Choroid plexus epithelial cell (primary cell): ENCODE measurements at regions not wholly inside any gene's neighbourhood (a gene's known extent, or its start where the extent isn't known, plus 50 kb on each side); places are given as distances from the start of the nearest gene placed in this dataset.

ENCODE experiments used
- DNase-seq: peaks from one replicate; pipeline ENCODE4 v3.0.0-alpha.2; 2010; ENCODE audit warnings: low read depth
- H3K4me3 ChIP-seq: 2 replicates; pipeline ENCODE4 v1.5.1; 2011; ENCODE audit warnings: low read depth, mild to moderate bottlenecking, control low read depth, low read length, moderate library complexity
- CTCF ChIP-seq: conservative IDR thresholded peaks from 2 replicates; pipeline ENCODE4 v1.5.1; 2011; ENCODE audit warnings: low read depth, mild to moderate bottlenecking, control low read depth, inconsistent platforms, low read length, moderate library complexity

GRCh38 chr17:6893382-6894205, 62.1 kb upstream of the TEKT1 start:
- TF ChIP-seq CTCF = no peak
- no peak overlapping the region for H3K4me3 ChIP-seq
- DNase-seq = no peak

GRCh38 chr17:6894206-6894528, 62.6 kb upstream of the TEKT1 start:
- DNase-seq = peak; percentile 34
- TF ChIP-seq CTCF = peak; percentile 64

GRCh38 chr17:6901086-6901485, 69.6 kb upstream of the TEKT1 start:
- DNase-seq = no peak
- no peak overlapping the region for H3K4me3 ChIP-seq
- no peak for TF ChIP-seq CTCF

More at GRCh38 chr17:6894206-6894528, 62.6 kb upstream of the TEKT1 start:
- no peak overlapping the region for H3K4me3 ChIP-seq

GRCh38 chr17:6903326-6903900, 71.9 kb upstream of the TEKT1 start:
- no peak overlapping the region for H3K4me3 ChIP-seq
- TF ChIP-seq CTCF = no peak
- no peak for DNase-seq

GRCh38 chr17:6908807-6909206, 77.3 kb upstream of the TEKT1 start:
- no peak for DNase-seq
- H3K4me3 ChIP-seq = no peak overlapping the region
- no peak for TF ChIP-seq CTCF

GRCh38 chr17:6910987-6911603, 79.6 kb upstream of the TEKT1 start:
- peak; percentile 63 for TF ChIP-seq CTCF
- H3K4me3 ChIP-seq = no peak overlapping the region
- peak; percentile 73 for DNase-seq
